SIG-M5 treated with dmso at 0.1 percent for 504 hours (cell line): ENCODE measurements at regions not wholly inside any gene's neighbourhood (a gene's known extent, or its start where the extent isn't known, plus 50 kb on each side); places are given as distances from the start of the nearest gene placed in this dataset.

Experiments used
- DNase-seq: peaks from one replicate; lab custom pipeline; 2025; ENCODE audit not compliant: unreplicated experiment; lab: John Stamatoyannopoulos, UW

DNA sequence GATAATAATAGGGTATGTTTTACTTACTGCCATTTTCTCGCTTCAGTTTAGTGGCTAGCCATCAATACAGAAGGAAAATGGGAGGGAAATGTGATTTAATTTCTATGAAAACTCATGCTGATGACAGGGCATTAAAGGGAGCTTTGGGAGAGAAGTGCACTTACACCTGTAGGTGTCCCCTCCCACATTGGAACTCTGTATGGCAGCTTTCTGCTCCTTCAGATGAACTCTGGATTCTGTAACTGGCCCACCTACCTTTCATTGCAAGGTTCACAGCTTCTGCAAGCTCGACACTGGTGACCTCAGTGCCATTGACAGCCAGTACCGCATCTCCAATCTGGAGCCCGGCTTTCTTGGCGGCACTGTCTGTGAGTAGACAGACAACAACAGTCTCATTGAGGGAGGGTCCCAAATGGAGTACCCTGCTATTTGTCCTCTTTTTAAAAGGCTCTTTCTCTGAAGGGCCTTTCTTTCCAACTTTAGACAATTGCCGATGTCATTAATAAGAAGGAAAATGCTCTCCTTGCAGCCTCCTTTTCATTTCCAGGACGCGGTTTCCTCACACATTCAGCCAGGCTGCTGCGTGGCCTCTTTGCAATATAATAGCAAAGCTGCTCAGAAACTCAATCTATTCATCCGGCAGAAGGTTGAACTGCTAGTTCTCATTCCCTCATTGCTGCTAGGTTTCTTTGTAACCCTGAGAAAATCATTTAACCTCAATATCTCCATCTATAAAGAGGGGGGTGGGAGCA, 63.6 kb downstream of the NUDT12 start:
- no peak for DNase-seq

DNA sequence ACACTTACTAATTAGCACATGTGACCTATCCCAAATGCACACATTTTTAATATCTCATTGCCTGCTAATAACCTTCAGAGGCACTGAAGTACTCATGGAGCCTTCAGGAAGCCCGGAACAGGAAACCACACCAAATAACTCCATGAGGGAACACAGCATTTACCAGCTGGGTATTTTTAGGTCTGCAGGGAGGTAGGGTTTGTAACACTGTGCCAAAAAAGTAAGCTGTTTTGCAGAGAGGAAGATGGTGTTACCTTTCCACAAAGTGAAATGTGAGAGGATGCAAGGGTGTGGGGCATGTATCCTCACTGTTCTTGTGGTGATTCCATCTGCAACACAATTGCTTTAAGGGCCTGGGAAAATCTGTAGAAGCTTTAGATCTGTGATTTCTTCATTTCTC, 64.4 kb downstream of the NUDT12 start:
- DNase-seq, result no peak

DNA sequence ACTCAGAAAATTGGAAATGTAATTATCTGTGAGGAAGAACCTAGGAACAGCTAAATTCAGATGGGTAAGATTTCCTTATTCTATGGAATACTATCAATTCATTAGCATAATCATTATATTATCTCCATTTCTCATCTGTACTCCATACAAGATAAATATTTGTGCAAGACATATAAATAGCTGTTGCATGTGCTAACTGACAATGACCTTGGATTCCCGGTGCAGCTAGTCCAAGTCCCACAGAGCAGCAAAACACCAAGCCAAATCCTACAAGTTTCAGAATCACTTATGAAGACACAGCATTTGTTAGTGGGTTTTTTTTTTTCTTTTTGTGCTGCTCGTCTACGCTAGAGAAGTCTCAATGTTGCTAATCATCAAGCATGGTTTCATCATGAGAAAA, 64.8 kb downstream of the NUDT12 start:
- no peak for DNase-seq

DNA sequence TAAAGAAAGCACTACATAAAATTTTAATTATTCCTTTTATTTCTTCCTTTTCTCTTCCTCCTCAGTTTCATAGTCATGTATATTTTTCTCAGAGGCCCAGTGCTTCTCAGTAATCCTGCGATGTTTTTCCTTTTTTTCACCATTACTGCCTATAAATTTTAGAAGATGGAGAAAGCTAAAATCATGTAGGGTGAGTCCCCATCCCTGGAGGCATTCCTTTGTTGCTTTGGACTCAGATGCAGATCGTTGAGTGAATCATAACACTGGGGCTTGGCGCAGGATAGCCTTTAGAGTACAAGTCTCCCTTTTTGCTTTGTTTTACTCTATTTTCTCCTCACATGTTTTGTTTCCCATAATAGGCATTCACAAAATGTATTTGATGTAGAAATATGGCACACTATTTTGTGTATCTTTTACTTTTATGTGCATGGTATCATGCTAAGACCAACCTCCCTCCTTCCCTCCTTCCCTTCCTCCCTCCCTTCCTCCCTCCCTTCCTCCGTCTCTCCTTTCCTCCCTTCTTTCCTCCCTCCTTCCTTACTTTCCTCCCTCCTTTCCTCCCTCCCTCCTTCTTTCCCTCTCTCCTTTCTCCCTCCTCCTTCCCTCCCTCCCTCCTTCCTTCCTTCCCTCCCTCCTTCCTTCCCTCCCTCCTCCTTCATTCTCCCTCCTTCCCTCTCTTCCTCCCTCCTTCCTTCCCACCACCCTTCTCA, 72.4 kb downstream of the NUDT12 start:
- DNase-seq, result no peak

DNA sequence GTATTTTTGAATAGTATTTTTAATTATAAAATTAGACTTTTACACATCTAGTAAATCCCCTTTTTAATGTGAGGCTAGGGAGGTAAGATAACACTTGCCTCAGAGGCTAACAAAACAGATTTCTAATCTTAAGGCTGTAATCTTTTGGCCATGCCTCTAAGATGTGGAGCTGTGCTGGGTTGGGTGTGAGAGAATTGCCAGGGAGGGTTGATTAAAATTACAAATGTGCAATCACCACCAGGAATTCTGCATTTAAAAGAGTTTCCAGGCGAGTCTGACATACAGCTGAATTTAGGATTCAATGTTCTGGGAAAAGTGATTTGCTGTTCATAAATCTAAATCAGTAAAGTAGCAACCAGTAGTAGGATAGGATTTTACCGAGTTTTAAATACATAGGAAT, 73.3 kb downstream of the NUDT12 start:
- DNase-seq, result no peak

DNA sequence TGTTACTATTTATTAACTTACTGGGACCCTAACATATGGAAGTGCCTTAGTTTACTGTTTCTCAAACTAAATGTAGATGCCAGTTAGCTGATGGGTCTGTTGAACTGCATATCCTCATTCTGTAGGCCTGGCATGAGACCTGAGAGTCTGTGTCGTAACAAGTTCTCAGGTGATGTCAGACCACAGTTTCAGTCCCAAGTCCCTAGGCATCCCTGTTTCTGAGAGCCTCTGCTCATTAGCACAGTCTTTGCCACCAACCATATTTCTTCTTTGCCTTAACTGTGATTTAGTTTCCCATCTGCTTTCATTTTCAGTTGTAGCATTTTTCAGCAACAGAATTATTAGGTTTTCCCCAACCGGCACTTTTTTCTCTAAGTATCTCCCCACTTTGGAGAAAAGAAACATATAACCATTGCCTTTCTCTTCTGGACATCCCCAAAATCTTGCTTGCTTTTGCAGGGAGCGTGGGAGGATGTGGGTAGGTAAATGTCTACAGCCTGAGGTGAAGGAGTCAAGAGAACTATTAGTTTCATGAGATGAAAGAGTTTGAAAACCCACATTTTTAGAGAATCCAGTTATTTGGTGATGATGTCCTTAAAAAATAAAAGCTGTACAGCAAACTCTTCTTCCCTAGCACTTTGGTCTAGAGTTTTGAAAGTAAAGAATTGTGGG, 74.6 kb downstream of the NUDT12 start:
- no peak for DNase-seq

DNA sequence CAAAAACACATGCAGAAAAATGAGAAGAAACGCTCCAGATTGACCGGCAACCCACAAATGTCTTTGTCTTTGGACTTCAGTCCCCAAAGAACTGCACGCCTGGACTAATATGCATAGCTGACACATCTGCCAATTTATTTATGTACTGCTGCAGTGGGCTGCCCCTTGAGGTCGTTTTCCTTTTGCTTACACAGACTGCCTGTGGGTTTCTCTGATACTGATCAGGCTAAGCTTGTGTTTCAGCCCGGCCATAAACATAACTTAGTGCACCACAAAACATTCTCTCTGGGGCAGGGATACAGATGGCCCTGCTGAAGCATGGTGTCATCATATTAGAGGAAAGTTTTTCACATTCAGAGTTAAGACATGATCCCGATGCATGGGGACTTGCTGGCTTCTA, 75.4 kb downstream of the NUDT12 start:
- DNase-seq, result no peak

DNA sequence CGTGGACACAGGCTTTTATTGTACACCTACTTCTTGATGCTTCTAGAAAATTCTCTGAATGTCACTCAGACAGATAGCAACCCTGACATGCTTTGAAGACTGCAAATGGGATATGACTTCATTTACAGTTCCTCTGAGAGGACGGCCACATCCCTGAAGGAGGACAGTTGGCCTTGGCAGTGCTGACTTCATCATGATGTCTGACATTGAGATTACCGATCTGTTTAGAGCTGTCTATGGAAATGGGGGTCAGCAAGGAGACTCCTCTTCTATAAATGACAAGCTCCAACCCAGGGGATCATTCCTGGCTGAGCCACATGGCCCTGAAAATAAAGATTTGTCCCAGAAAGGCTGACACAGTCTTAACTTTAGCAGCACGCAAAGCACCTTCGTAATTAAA, 75.8 kb downstream of the NUDT12 start:
- DNase-seq, result no peak

DNA sequence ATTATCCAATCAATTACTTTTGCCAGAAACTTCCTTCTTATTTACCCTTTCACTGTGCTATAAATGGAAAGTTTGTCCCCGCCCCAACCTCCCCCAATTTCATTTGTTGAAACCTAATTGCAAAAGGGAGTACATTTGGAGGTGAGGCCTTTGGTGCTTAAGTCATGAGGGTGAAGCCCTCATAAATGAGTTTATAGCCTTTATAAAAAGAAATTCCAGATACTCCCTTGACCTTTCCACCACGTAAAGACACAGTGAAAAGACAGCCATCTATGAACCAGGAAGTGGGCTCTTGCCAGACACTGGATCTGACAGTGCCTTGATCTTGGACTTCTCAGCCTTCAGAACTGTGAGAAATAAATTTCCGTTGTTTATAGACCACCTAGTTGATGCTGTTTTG, 82.3 kb downstream of the NUDT12 start:
- no peak for DNase-seq

DNA sequence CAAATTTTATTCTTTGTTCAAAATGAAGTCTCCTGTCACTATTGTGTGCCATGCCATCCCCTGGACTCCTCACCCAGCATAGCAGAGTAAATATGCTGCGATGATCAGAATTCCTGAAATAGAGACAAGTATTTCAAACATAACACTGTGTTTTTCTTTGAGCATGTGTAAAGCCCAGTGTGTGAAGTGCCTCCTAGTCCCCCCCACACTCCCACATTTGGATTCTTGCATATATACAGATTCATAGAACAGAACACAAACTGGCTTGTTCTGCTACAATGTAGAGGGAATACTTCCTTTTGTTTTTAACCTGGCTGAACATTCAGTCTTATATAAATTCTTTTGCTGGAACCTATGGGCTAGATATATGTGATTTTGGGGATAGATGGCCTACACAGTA, 84.9 kb downstream of the NUDT12 start:
- no peak for DNase-seq

DNA sequence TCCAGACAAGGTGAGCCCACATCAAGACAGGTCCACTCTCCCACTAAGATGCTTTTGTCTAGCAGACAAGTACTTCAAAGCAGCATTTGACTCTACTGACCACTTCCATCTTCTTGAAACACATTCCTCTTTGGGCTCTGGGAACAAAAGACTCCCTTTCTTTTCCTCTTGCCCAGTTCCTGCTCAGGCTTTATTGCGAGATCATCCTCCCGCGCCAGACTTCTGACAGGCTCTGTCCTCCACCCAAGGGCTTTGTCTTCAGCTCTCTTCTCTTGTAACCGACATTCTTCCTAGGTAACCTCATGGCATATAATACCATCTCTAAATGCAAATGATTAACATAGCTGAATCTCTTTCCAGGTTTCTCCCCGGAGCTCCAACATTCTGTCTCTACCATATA, 85.8 kb downstream of the NUDT12 start:
- DNase-seq, result no peak

DNA sequence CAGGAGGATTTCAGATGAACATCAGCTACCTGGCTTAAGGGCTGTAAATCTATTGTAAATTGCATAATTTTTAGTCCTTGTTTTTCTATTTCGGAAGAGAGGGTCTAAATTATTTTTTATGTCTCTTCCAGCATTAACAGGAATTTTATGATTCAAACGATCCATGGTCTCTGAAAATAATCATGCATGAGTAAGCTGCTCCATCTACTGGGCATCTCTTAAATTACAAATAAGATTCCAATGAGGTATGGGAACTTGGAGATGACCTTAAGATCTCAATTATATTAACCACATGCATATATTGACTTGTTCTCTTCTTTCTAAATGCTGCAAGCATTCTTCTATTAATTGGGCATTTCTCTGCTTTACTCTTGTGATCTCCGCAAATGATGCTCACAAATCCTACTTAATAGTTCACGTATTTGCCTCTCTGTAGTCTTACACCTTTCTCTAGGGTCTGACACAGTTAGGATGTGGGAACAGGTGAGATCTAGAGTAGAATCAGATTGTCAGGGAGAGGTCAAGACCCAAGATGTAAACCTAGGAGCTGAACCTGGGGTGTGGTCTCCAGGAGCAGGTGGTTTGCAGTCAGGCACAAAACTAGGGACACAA, 86.9 kb downstream of the NUDT12 start:
- peak; percentile 37 for DNase-seq

DNA sequence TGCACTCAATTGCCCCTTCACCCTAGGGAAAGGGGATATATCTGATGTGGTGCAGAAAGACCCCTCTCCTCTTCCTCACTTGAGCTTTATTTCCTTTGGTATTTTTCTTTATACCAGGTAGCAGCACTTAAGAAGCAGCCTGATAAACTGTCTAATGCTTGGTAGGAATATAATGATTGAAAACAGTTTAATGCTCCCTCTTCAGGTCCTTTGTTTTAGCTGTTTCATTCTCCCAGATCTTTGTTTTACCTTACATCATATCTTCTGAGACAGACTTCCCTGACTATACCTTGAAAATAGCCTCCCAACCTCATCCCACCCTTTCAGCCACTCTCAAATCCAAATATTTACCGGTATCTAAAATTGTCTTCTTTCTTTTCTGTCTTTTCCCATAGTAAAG, 87.9 kb downstream of the NUDT12 start:
- DNase-seq, result no peak

DNA sequence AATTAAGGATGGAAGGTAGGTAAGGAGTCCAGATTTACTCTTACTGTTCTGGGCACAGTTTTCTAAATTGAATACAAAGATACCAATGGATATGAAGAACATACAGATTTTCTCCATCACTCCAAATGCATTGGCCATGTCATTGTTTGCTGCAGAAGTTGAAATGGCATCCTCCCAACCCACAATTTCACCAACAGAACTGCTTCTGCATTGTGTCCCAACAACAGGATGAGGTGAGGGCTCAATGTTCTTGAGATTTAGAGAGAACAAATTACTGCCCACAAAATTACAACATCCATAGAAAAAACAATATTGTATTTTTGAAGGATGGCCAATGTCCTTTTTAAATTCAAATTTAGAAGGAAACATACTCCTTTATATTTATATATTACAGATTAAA, 88.9 kb downstream of the NUDT12 start:
- DNase-seq, result no peak

DNA sequence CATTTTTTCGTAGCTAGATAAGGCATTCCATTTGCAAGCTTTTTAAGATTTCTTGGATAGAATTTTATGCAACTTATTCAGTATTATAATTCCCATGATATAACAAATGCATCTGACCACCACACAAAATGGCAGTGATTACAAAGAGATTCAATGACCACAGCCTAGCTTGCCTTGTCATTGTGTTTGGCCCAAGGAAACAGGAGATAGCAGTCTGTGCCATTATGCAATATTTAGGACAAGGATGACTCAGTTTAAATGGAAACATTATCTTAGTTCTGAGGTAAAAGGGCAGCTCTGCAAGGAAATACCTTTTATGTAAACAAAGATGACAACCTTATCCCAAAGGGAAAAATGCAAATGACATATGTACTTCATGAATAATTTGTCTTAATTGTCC, 89.8 kb downstream of the NUDT12 start:
- DNase-seq, result no peak

DNA sequence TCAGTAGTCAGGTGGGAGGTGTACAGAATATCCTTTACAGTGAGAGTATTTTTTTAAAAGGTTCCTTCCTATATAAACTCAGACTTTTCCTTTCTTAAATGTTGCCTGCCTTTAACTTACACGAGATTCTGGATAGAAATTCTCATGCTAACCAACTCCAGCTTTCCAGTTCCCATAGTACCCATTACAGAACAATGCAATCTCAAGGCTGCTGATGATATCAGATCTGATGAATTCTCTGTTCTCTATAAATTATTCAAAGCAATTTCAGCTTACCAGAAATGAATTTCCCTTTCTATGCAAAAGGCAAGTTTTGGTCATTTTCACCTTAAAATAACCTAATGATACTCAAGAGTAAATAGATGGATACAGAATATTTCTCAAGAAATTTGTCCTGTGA, 90.3 kb downstream of the NUDT12 start:
- DNase-seq, result no peak

DNA sequence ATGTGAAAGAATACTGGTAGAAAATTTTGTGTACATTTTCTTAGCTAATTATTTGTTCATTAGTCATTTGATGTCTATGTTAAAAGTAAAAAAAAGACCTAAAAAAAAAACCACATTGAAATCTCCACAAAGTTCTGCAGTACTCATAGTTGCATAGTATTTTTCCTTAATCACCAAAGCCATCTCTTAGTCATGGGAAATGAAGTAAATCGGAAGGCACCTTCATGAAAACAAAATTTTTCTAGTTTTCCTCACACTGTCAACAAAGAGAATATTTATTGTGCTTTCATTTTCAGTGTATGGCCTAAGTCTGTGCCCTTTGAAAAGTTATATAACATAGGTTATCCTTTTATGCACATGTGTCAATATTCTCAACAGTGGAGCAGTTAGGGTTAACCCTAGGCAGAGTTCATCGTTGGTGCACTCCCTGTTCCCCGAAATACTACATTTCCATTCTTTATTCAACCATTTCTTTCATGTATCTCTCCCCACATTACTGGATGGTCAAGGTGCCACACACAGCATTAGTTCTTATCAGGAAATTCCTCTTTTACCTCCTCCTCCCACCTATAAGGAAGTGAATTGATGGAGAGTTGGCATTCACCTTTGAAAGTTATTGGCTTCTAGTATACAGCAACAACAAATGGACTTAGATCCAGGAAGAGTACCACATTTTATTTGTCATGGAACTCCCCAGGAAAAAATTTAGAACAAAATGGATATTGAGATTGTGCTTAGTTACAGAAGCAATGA, 93.1 kb downstream of the NUDT12 start:
- DNase-seq, result no peak

DNA sequence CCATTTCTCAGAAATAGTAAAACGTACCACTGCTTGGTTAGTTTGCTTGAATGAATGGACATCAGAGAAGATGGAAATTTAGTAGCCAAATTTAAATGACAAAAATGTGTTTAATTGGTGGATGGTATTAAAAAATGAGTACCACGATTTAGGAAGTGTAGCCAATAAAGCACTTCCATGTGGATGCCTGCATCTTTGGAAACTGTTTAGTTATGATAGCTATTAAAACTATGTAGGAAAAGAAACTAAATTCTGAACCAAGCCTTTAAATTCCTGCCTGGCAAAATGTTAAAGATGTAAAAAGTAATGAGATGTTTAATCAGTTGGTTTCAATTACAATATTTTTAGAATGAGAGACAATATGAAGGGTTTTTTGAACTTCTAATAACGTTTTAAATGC, 94.8 kb downstream of the NUDT12 start:
- DNase-seq, result no peak

DNA sequence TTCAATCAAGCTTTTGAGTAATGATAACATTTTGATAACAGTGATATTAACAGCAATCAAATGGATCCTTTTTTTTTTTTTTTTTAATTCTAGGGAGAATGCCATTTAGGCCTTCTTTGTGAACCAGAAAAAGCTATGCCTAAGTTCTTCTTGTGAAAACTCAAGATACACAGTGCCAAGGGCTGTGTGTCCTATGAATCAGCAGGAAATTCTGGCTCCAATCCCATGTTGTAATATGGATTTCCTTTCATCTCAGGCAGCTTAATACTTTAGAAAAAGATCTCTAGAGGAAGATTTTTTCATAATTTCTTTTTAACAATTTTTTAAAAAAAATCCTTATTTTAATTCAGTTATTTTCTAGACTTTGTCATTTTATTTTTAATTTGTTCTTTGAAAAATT, 96.1 kb downstream of the NUDT12 start:
- DNase-seq, result no peak

DNA sequence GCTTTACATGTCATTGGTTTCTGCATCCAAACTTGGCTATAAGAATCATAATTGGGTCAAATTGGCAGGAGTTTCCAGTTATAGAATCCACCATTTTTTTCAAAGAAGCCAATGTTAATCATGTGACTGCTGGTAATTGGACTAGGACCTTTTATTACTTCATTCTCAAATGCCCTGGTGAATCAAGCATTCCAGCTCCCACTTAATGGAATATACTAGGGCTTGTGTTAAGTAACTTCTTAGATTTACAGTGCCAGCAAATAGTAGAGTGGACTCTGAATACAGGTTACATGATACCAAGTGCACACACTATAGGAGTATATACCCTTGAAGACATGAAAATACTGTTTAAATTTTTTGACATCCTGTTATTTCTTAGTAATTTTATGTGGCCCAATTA, 96.7 kb downstream of the NUDT12 start:
- DNase-seq, result no peak

DNA sequence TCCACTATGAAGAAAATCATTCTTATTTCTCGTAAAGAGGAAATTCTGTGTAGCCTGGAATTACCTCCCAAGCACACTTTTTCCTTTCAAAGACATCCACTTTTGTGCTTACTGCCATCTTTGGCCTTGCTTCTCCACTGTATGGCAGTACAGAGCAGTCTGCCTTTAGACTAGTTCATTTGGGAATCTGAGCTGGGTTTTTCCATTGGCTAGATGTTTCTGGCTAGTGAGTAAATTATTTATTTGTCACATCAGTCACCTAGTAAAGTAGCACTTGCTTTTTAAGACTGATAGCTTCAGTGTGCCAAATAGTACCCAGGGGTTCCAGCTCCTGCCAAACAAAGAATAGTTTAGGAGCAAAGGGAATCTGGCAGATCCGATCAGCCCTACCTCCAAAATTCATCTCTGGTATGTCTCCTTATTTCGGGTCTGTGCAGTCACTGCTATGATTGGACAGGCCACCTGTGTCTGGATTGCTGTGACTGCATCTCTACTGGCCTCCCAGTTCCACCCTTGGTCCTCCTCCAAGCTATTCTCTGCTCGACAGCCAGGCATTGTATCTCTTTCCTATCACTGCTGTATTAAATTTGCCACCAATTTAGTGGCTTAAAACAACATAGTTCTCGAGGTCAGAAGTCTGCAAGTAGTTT, 97.6 kb downstream of the NUDT12 start:
- no peak for DNase-seq
